ENCODE measurements at regions not wholly inside any gene's neighbourhood (a gene's known extent, or its start where the extent isn't known, plus 50 kb on each side); places are given as distances from the start of the nearest gene placed in this dataset.

GRCh38 chr15:85955501-85956391 is 123.9 kb upstream of the AGBL1 start:
- no peaks in the 10 kb centered on the region for H3K36me3 ChIP-seq (ENCODE audit: control insufficient read depth in 3 of 3, insufficient read depth in 2 of 3, low read depth in 1 of 3, low read length in 3 of 3)
- FAIRE-seq: no peak
- no peak overlapping the region for H3K4me3 ChIP-seq (ENCODE audit: low read depth in 1 of 3, low read length in 3 of 3)
- no peaks in the 10 kb centered on the region for H3K9me3 ChIP-seq (ENCODE audit: control insufficient read depth in 2 of 2, insufficient read depth in 1 of 2, low read depth in 1 of 2, low read length in 1 of 2)
- no peaks in the 10 kb centered on the region for H3K4me1 ChIP-seq (ENCODE audit: control insufficient read depth in 3 of 3, insufficient read depth in 2 of 3, low read depth in 1 of 3, low read length in 2 of 3)
- H3K27ac ChIP-seq (ENCODE audit: low read depth in 1 of 3, low read length in 2 of 3): no peak overlapping the region
- no peaks in the 10 kb centered on the region for H3K27me3 ChIP-seq (ENCODE audit: control insufficient read depth in 3 of 3, insufficient read depth in 3 of 3, low read length in 3 of 3)
- no peak for DNase-seq
- WGBS, 3 donors: 70 to 82% (median 77%) methylated on average over 3 of the region's 3 CpGs

GRCh38 chr15:85956532-85957275 is 123.0 kb upstream of the AGBL1 start:
- Histone ChIP-seq H3K27ac (ENCODE audit: low read depth in 1 of 3, low read length in 2 of 3) (no peak overlapping the region), H3K36me3 (ENCODE audit: control insufficient read depth in 3 of 3, insufficient read depth in 2 of 3, low read depth in 1 of 3, low read length in 3 of 3) (no peaks in the 10 kb centered on the region), H3K4me1 (ENCODE audit: control insufficient read depth in 3 of 3, insufficient read depth in 2 of 3, low read depth in 1 of 3, low read length in 2 of 3) (no peaks in the 10 kb centered on the region), H3K27me3 (ENCODE audit: control insufficient read depth in 3 of 3, insufficient read depth in 3 of 3, low read length in 3 of 3) (no peaks in the 10 kb centered on the region), H3K9me3 (ENCODE audit: control insufficient read depth in 2 of 2, insufficient read depth in 1 of 2, low read depth in 1 of 2, low read length in 1 of 2) (no peaks in the 10 kb centered on the region), H3K4me3 (ENCODE audit: low read depth in 1 of 3, low read length in 3 of 3) (no peak overlapping the region)
- DNase-seq: peak in 1 of 2 donors; percentile 4
- 62 to 66% (median 64%) methylated on average over 2 of the region's 2 CpGs for WGBS, 3 donors
- FAIRE-seq: no peak

- 78 to 83% (median 79%) methylated on average over 4 of the region's 4 CpGs for WGBS, 3 donors
- Histone ChIP-seq H3K27ac (ENCODE audit: low read depth in 1 of 3, low read length in 2 of 3) (no peak overlapping the region), H3K4me1 (ENCODE audit: control insufficient read depth in 3 of 3, insufficient read depth in 2 of 3, low read depth in 1 of 3, low read length in 2 of 3) (no peaks in the 10 kb centered on the region), H3K27me3 (ENCODE audit: control insufficient read depth in 3 of 3, insufficient read depth in 3 of 3, low read length in 3 of 3) (no peaks in the 10 kb centered on the region), H3K9me3 (ENCODE audit: control insufficient read depth in 2 of 2, insufficient read depth in 1 of 2, low read depth in 1 of 2, low read length in 1 of 2) (no peaks in the 10 kb centered on the region), H3K36me3 (ENCODE audit: control insufficient read depth in 3 of 3, insufficient read depth in 2 of 3, low read depth in 1 of 3, low read length in 3 of 3) (no peaks in the 10 kb centered on the region), H3K4me3 (ENCODE audit: low read depth in 1 of 3, low read length in 3 of 3) (no peak overlapping the region)
- no peak for DNase-seq
- no peak for FAIRE-seq
These were observed 120.1 kb upstream of the AGBL1 start for GRCh38 chr15:85959611-85960010.

GRCh38 chr15:85960381-85960780 is 119.3 kb upstream of the AGBL1 start:
- FAIRE-seq: no peak

GRCh38 chr15:85961821-85962220 is 117.8 kb upstream of the AGBL1 start:
- H3K27me3 ChIP-seq (ENCODE audit: control insufficient read depth in 3 of 3, insufficient read depth in 3 of 3, low read length in 3 of 3): no peaks in the 10 kb centered on the region
- no peaks in the 10 kb centered on the region for H3K9me3 ChIP-seq (ENCODE audit: control insufficient read depth in 2 of 2, insufficient read depth in 1 of 2, low read depth in 1 of 2, low read length in 1 of 2)
- H3K4me1 ChIP-seq (ENCODE audit: control insufficient read depth in 3 of 3, insufficient read depth in 2 of 3, low read depth in 1 of 3, low read length in 2 of 3): no peaks in the 10 kb centered on the region
- FAIRE-seq (no peak), DNase-seq (no peak)
- 59 to 85% (median 67%) methylated on average over 4 of the region's 4 CpGs for WGBS, 3 donors
- no peaks in the 10 kb centered on the region for H3K36me3 ChIP-seq (ENCODE audit: control insufficient read depth in 3 of 3, insufficient read depth in 2 of 3, low read depth in 1 of 3, low read length in 3 of 3)
- no peak overlapping the region for H3K27ac ChIP-seq (ENCODE audit: low read depth in 1 of 3, low read length in 2 of 3)
- no peak overlapping the region for H3K4me3 ChIP-seq (ENCODE audit: low read depth in 1 of 3, low read length in 3 of 3)

More at GRCh38 chr15:85960381-85960780, 119.3 kb upstream of the AGBL1 start:
- no peak overlapping the region for H3K4me3 ChIP-seq (ENCODE audit: low read depth in 1 of 3, low read length in 3 of 3)
- no peak overlapping the region for H3K27ac ChIP-seq (ENCODE audit: low read depth in 1 of 3, low read length in 2 of 3)
- no peaks in the 10 kb centered on the region for H3K4me1 ChIP-seq (ENCODE audit: control insufficient read depth in 3 of 3, insufficient read depth in 2 of 3, low read depth in 1 of 3, low read length in 2 of 3)
- no peak for DNase-seq
- H3K9me3 ChIP-seq (ENCODE audit: control insufficient read depth in 2 of 2, insufficient read depth in 1 of 2, low read depth in 1 of 2, low read length in 1 of 2): no peaks in the 10 kb centered on the region
- no peaks in the 10 kb centered on the region for H3K36me3 ChIP-seq (ENCODE audit: control insufficient read depth in 3 of 3, insufficient read depth in 2 of 3, low read depth in 1 of 3, low read length in 3 of 3)
- H3K27me3 ChIP-seq (ENCODE audit: control insufficient read depth in 3 of 3, insufficient read depth in 3 of 3, low read length in 3 of 3): no peaks in the 10 kb centered on the region
- 88 to 95% (median 88%) methylated on average over 2 of the region's 2 CpGs for WGBS, 3 donors

- Histone ChIP-seq H3K27ac (ENCODE audit: low read depth in 1 of 3, low read length in 2 of 3) (no peak overlapping the region), H3K4me1 (ENCODE audit: control insufficient read depth in 3 of 3, insufficient read depth in 2 of 3, low read depth in 1 of 3, low read length in 2 of 3) (no peaks in the 10 kb centered on the region), H3K27me3 (ENCODE audit: control insufficient read depth in 3 of 3, insufficient read depth in 3 of 3, low read length in 3 of 3) (no peaks in the 10 kb centered on the region), H3K9me3 (ENCODE audit: control insufficient read depth in 2 of 2, insufficient read depth in 1 of 2, low read depth in 1 of 2, low read length in 1 of 2) (no peaks in the 10 kb centered on the region), H3K4me3 (ENCODE audit: low read depth in 1 of 3, low read length in 3 of 3) (no peak overlapping the region), H3K36me3 (ENCODE audit: control insufficient read depth in 3 of 3, insufficient read depth in 2 of 3, low read depth in 1 of 3, low read length in 3 of 3) (no peaks in the 10 kb centered on the region)
- DNase-seq: no peak
- 61 to 84% (median 68%) methylated on average over 4 of the region's 4 CpGs for WGBS, 3 donors
- no peak for FAIRE-seq
These were observed 116.4 kb upstream of the AGBL1 start for GRCh38 chr15:85963262-85963760.

- no peaks in the 10 kb centered on the region for H3K27me3 ChIP-seq (ENCODE audit: control insufficient read depth in 3 of 3, insufficient read depth in 3 of 3, low read length in 3 of 3)
- no peak for FAIRE-seq
- H3K27ac ChIP-seq (ENCODE audit: low read depth in 1 of 3, low read length in 2 of 3): no peak overlapping the region
- H3K4me1 ChIP-seq (ENCODE audit: control insufficient read depth in 3 of 3, insufficient read depth in 2 of 3, low read depth in 1 of 3, low read length in 2 of 3): no peaks in the 10 kb centered on the region
- 63 to 78% (median 67%) methylated on average over 2 of the region's 2 CpGs for WGBS, 3 donors
- no peak overlapping the region for H3K4me3 ChIP-seq (ENCODE audit: low read depth in 1 of 3, low read length in 3 of 3)
- DNase-seq: no peak
- H3K9me3 ChIP-seq (ENCODE audit: control insufficient read depth in 2 of 2, insufficient read depth in 1 of 2, low read depth in 1 of 2, low read length in 1 of 2): no peaks in the 10 kb centered on the region
- no peaks in the 10 kb centered on the region for H3K36me3 ChIP-seq (ENCODE audit: control insufficient read depth in 3 of 3, insufficient read depth in 2 of 3, low read depth in 1 of 3, low read length in 3 of 3)
These were observed 115.2 kb upstream of the AGBL1 start for GRCh38 chr15:85964471-85964870.

GRCh38 chr15:85967553-85967952 is 112.1 kb upstream of the AGBL1 start:
- no peaks in the 10 kb centered on the region for H3K27me3 ChIP-seq (ENCODE audit: control insufficient read depth in 3 of 3, insufficient read depth in 3 of 3, low read length in 3 of 3)
- no peak overlapping the region for H3K27ac ChIP-seq (ENCODE audit: low read depth in 1 of 3, low read length in 2 of 3)
- H3K4me1 ChIP-seq (ENCODE audit: control insufficient read depth in 3 of 3, insufficient read depth in 2 of 3, low read depth in 1 of 3, low read length in 2 of 3): no peaks in the 10 kb centered on the region
- DNase-seq (no peak), FAIRE-seq (no peak)
- no peaks in the 10 kb centered on the region for H3K9me3 ChIP-seq (ENCODE audit: control insufficient read depth in 2 of 2, insufficient read depth in 1 of 2, low read depth in 1 of 2, low read length in 1 of 2)
- no peaks in the 10 kb centered on the region for H3K36me3 ChIP-seq (ENCODE audit: control insufficient read depth in 3 of 3, insufficient read depth in 2 of 3, low read depth in 1 of 3, low read length in 3 of 3)
- no peak overlapping the region for H3K4me3 ChIP-seq (ENCODE audit: low read depth in 1 of 3, low read length in 3 of 3)
- 47 to 52% (median 48%) methylated on average over 2 of the region's 2 CpGs for WGBS, 3 donors

Measured in small intestine (tissue), 7 donors.